HL-60 (cell line): ENCODE measurements at regions not wholly inside any gene's neighbourhood (a gene's known extent, or its start where the extent isn't known, plus 50 kb on each side); places are given as distances from the start of the nearest gene placed in this dataset.
"Not testable (repeated sequence)": the region's sequence is repeated elsewhere in the genome, so short reads cannot be mapped to it uniquely, and the experiment has no call there.

ENCODE experiments used
- DNase-seq, 2 experiments: peaks; one replicate each; pipeline ENCODE4 v3.0.0-alpha.2; 2010 to 2020; ENCODE audit warnings: low read depth in 1 of 2, low spot score in 1 of 2
- H3K27ac ChIP-seq: fragments of 250-450 bp; sonication (Bioruptor Pico); replicated peaks from 2 replicates; pipeline ENCODE4 v1.5.1; 2020; ENCODE audit warnings: mild to moderate bottlenecking, moderate library complexity
- H3K27me3 ChIP-seq: fragments of 250-450 bp; sonication (Bioruptor Pico); 2 replicates; pipeline ENCODE4 v1.5.1; 2021; ENCODE audit warnings: mild to moderate bottlenecking, moderate library complexity; ENCODE audit not compliant: insufficient read depth, poor library complexity, severe bottlenecking
- H3K4me3 ChIP-seq: replicated peaks from 2 replicates; pipeline ENCODE4 v1.5.1; 2011; ENCODE audit warnings: mild to moderate bottlenecking, control low read depth, low read length; ENCODE audit not compliant: insufficient read depth
- GABPA ChIP-seq: IDR thresholded peaks from 2 replicates; pipeline ENCODE4 v1.6.1; 2012; ENCODE audit warnings: low read depth
- POLR2AphosphoS5 ChIP-seq: IDR thresholded peaks from 2 replicates; pipeline ENCODE4 v1.6.1; 2012; ENCODE audit warnings: low read depth
- REST ChIP-seq: IDR thresholded peaks from 2 replicates; pipeline ENCODE4 v1.6.1; 2012; ENCODE audit warnings: low read depth; ENCODE audit not compliant: insufficient replicate concordance
- SPI1 ChIP-seq: IDR thresholded peaks from 2 replicates; pipeline ENCODE4 v1.6.1; 2012; ENCODE audit warnings: low read depth, mild to moderate bottlenecking, borderline replicate concordance
- TF ChIP-seq, protein P1 (sequence below): IDR thresholded peaks from one replicate; pipeline ENCODE4 v1.5.1; 2011; ENCODE audit warnings: low read length, control low read depth, inconsistent platforms; ENCODE audit not compliant: insufficient read depth

DNA sequence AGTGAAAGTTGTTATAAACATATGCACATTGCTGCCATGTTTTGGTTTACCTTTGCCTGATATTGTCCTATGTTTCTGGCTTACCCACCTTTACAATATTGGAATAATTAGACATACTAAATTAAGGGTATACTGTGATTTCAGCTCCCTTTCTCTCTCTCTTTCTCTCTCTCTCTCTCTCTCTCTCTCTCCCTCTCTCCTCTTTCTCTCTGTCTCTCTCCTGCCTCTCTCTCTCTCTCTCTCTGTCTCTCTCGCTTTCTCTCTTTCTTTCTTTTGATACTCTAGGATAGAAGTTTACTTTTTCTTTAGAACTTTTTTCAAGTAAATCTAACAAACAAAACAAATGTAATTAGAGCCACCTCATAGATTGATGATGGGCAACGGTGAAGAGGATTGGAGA is 239.6 kb downstream of the TMEM161B start:
- TF ChIP-seq GABPA (no peak), SPI1 (no peak), POLR2AphosphoS5 (no peak), REST (no peak)
- TF ChIP-seq, protein P1, sequence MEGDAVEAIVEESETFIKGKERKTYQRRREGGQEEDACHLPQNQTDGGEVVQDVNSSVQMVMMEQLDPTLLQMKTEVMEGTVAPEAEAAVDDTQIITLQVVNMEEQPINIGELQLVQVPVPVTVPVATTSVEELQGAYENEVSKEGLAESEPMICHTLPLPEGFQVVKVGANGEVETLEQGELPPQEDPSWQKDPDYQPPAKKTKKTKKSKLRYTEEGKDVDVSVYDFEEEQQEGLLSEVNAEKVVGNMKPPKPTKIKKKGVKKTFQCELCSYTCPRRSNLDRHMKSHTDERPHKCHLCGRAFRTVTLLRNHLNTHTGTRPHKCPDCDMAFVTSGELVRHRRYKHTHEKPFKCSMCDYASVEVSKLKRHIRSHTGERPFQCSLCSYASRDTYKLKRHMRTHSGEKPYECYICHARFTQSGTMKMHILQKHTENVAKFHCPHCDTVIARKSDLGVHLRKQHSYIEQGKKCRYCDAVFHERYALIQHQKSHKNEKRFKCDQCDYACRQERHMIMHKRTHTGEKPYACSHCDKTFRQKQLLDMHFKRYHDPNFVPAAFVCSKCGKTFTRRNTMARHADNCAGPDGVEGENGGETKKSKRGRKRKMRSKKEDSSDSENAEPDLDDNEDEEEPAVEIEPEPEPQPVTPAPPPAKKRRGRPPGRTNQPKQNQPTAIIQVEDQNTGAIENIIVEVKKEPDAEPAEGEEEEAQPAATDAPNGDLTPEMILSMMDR, result no peak
- no peaks in the 10 kb centered on the region for H3K27me3 ChIP-seq
- no peak for DNase-seq
- no peak overlapping the region for H3K27ac ChIP-seq
- no peak overlapping the region for H3K4me3 ChIP-seq

DNA sequence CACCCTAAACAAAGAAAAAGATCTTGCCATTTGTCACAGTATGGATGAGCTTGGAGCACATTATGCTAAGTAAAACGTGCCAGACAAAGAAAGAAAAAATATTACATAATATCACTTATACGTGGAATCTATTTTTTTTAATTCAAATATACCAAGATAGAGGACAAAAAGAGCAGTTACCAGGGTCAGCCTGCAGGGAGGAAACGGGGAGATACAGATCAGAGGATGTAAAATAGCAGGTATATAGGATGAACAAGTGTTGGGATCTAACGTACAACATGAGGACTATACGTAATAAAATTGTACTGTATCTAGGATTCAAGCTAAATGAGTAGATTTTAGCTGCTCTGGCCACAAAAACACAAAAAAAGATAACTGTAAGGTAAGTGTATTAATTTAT is 247.5 kb downstream of the TMEM161B start:
- TF ChIP-seq REST (no peak), POLR2AphosphoS5 (no peak), SPI1 (no peak), GABPA (no peak)
- TF ChIP-seq, protein P1, result no peak
- H3K27ac ChIP-seq, result no peak overlapping the region
- no peak overlapping the region for H3K4me3 ChIP-seq
- no peak for DNase-seq
- no peaks in the 10 kb centered on the region for H3K27me3 ChIP-seq

DNA sequence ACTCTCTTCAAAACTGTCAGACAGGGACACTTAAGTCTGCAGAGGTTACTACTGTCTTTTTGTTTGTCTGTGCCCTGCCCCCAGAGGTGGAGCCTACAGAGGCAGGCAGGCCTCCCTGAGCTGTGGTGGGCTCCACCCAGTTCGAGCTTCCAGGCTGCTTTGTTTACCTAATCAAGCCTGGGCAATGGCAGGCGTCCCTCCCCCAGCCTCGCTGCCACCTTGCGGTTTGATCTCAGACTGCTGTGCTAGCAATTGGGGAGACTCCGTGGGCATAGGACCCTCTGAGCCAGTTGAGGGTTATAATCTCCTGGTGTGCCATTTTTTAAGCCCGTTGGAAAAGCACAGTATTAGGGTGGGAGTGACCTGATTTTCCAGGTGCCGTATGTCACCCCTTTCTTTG is 253.7 kb downstream of the TMEM161B start:
- DNase-seq, H3K4me3 ChIP-seq: not testable (repeated sequence)

GRCh38 chr5:88000877-88001276 is 267.8 kb downstream of the TMEM161B start:
- Histone ChIP-seq H3K4me3 (no peak overlapping the region), H3K27ac (no peak overlapping the region), H3K27me3 (no peaks in the 10 kb centered on the region)
- TF ChIP-seq REST (no peak), POLR2AphosphoS5 (no peak), SPI1 (no peak), GABPA (no peak)
- TF ChIP-seq, protein P1, result no peak
- no peak for DNase-seq

More for the DNA sequence above, 253.7 kb downstream of the TMEM161B start:
- not testable (repeated sequence) for H3K27me3 ChIP-seq, H3K27ac ChIP-seq
